ENCODE measurements at regions not wholly inside any gene's neighbourhood (a gene's known extent, or its start where the extent isn't known, plus 50 kb on each side); places are given as distances from the start of the nearest gene placed in this dataset.

GRCh38 chr3:194982472-194982871 lies 288.5 kb downstream of the XXYLT1 start:
- no peak for DNase-seq

- no peak for DNase-seq
Measured at GRCh38 chr3:194983121-194983520, 287.8 kb downstream of the XXYLT1 start.

- no peak for DNase-seq
Measured at GRCh38 chr3:194983620-194984019, 287.3 kb downstream of the XXYLT1 start.

GRCh38 chr3:194984066-194984465 lies 286.9 kb downstream of the XXYLT1 start:
- no peak for DNase-seq

GRCh38 chr3:194984622-194985021 lies 286.3 kb downstream of the XXYLT1 start:
- DNase-seq: peak in 1 of 2 experiments; percentile 12

GRCh38 chr3:194985031-194985578 lies 285.9 kb downstream of the XXYLT1 start:
- peak in 1 of 2 experiments; percentile 12 for DNase-seq

GRCh38 chr3:194986208-194987043 lies 284.5 kb downstream of the XXYLT1 start:
- peak in 1 of 2 experiments; percentile 24 for DNase-seq

- no peak for DNase-seq
Measured at GRCh38 chr3:194987571-194988494, 283.1 kb downstream of the XXYLT1 start.

- DNase-seq: no peak
Measured at GRCh38 chr3:194988495-194989165, 282.3 kb downstream of the XXYLT1 start.

GRCh38 chr3:194989241-194989640 lies 281.7 kb downstream of the XXYLT1 start:
- DNase-seq: peak in 1 of 2 experiments; percentile 9

- DNase-seq: no peak
Measured at GRCh38 chr3:194990454-194991337, 280.3 kb downstream of the XXYLT1 start.

GRCh38 chr3:194991338-194991654 lies 279.7 kb downstream of the XXYLT1 start:
- no peak for DNase-seq

- no peak for DNase-seq
Measured at GRCh38 chr3:194993896-194994295, 277.1 kb downstream of the XXYLT1 start.

- DNase-seq: no peak
Measured at GRCh38 chr3:194994551-194994981, 276.4 kb downstream of the XXYLT1 start.

- DNase-seq: no peak
Measured at GRCh38 chr3:194995334-194995733, 275.6 kb downstream of the XXYLT1 start.

GRCh38 chr3:194995922-194996321 lies 275.0 kb downstream of the XXYLT1 start:
- DNase-seq: no peak

- DNase-seq: no peak
Measured at GRCh38 chr3:194996746-194997145, 274.2 kb downstream of the XXYLT1 start.

GRCh38 chr3:194998417-194998816 lies 272.5 kb downstream of the XXYLT1 start:
- DNase-seq: no peak

GRCh38 chr3:194998948-194999347 lies 272.0 kb downstream of the XXYLT1 start:
- DNase-seq: no peak

- DNase-seq: no peak
Measured at GRCh38 chr3:194999491-194999890, 271.5 kb downstream of the XXYLT1 start.

- DNase-seq: peak in 1 of 2 experiments; percentile 3
Measured at GRCh38 chr3:195001261-195001660, 269.7 kb downstream of the XXYLT1 start.
